GM13977 (cell line): ENCODE measurements at regions not wholly inside any gene's neighbourhood (a gene's known extent, or its start where the extent isn't known, plus 50 kb on each side); places are given as distances from the start of the nearest gene placed in this dataset.

Experiments used
- DNase-seq: peaks from one replicate; pipeline ENCODE4 v3.0.0; 2012; ENCODE audit warnings: low spot score
- in situ Hi-C: fragments of 300-500 bp; cut with MboI; formaldehyde crosslinking; loops from one replicate; pipeline ENCODE4 v1.12.0; 2022; ENCODE audit warnings: low sequenced_read_pairs, low pct_unique_long_range_greater_than_20kb, mixed read lengths, inconsistent platforms; ENCODE audit not compliant: unreplicated experiment
- TF ChIP-seq, protein P1 (sequence below): IDR thresholded peaks from 2 replicates; pipeline ENCODE4 v1.5.1; 2012; ENCODE audit warnings: mild to moderate bottlenecking, control low read depth; ENCODE audit not compliant: insufficient read depth; ENCODE audit errors: extremely low read depth, missing control alignments

DNA sequence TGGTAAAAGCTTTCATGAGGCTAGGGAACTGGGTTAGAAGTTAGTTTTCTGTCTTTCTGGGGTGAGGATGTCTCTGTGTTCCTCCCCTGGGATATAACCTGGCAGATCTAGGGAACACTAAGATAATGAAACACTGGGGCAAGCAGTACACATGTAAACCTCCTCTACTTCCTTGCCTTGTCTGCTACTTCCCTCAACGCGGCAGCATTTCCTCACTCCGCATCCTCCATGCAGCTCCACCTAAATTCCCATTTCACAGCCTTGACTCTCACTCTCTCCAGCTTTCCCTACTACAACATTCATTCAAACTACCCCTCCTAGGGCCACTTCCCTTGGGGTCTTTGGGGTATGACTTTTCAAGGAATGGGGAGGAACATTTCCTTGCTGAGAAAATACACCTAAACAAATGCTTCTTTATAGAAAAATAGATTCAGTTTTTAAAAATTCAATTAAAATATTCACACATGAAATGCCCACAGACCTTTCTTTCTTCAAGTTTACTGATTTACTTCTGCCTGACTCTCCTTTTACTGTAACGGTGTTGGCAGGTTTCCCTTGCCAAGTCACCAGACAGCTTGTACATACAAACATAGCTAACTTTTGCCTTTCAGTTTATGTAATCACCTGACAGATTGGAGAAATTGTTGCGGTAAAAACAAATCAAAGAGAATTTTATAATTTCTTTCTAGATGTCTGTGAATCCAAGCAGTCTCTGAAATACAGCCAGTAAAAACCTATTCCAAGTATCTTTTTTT is 90.1 kb downstream of the TNFSF18 start:
- in situ Hi-C loops = no loop called here
- no peak for DNase-seq
- TF ChIP-seq, protein P1, sequence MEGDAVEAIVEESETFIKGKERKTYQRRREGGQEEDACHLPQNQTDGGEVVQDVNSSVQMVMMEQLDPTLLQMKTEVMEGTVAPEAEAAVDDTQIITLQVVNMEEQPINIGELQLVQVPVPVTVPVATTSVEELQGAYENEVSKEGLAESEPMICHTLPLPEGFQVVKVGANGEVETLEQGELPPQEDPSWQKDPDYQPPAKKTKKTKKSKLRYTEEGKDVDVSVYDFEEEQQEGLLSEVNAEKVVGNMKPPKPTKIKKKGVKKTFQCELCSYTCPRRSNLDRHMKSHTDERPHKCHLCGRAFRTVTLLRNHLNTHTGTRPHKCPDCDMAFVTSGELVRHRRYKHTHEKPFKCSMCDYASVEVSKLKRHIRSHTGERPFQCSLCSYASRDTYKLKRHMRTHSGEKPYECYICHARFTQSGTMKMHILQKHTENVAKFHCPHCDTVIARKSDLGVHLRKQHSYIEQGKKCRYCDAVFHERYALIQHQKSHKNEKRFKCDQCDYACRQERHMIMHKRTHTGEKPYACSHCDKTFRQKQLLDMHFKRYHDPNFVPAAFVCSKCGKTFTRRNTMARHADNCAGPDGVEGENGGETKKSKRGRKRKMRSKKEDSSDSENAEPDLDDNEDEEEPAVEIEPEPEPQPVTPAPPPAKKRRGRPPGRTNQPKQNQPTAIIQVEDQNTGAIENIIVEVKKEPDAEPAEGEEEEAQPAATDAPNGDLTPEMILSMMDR = no peak

DNA sequence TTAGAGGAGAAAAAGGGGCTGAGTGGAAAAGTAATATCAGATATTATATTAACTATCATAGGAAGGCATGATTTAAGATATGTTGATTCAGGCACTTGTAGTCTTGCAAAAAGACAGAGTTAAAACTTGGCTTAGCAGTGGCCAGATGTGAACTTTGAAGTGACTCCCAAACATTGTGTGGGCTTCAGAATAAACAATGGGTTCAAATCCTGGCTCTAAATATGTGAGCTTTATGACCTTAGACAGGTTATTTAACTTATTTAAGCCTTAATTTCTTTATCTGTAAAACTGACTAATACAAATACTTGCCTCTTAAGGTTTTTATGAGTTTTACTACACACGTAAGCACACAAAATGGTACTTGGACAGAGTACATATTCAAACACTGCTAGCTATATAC is 85.9 kb downstream of the TNFSF18 start:
- in situ Hi-C loops = no loop called here
- TF ChIP-seq, protein P1 = no peak
- DNase-seq = no peak

DNA sequence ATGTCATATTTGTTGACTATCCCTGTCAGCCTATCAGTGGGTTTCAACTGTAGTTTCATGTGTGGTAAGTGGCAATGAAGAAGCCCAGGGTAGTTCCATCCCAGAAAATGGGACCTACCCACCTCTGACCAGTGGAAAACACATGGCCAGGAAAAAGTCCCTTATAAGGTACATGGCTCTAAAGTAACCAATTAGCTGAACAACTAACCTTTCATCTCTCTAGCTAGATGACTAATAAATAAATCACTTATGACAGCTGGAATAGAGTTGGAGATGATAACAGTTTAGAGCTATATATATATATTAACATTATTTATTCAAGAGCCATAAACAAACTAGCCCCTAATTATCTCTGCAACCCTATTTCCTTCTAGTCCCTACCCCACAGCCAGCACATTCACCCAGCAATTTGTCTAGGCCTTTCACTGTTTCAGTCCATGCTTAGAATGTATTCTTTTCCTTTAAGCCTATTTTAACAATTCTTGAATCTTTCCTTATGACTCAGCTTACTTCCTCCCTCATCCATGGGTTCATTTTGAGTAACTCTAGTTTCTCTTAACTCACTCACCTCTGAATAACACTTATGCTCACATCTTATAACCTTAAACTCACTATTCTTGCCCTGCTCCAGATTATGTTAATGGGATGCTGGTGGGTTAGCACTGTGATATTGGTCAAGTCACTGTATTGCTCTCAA is 83.7 kb downstream of the TNFSF18 start:
- in situ Hi-C loops = no loop called here
- TF ChIP-seq, protein P1 = no peak

DNA sequence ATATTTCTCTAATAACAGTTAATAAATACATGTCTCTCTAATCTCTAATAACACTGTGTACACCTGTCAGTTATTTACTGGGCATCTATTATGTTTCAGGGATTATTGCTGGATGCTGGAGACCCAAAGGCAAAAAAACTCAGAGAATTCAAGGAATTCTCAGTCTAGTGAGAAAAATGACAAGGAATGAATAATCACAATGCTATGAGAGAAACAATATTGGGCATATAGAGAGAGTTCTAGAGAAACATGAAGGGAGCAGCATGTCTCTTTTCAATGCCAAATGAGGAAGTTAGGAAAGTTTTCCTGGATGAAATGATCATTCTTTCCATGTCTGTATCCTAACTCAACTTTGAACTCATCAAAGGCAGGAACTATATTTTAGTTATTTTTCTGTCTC is 82.8 kb downstream of the TNFSF18 start:
- TF ChIP-seq, protein P1 = no peak

More for the DNA sequence above, 83.7 kb downstream of the TNFSF18 start:
- no peak for DNase-seq

DNA sequence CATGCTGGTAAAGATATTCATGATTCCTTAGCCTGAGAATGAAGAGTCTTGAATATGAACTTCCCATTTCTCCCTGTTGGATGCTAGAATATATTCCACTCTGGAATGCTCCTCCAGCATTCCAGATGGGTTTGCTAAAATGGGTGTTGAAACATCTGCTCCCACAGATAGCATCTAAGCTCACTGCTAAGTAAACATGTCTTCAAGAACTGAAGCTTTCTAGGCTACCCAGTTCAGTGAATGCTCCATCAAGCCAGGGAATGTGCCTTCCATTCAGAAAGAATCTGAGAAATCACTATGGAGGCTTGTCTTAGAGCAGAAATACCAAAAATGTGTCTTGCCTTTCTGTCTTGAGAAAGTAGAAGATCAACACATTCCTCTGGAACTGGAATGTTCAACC is 81.1 kb downstream of the TNFSF18 start:
- TF ChIP-seq, protein P1 = no peak
- no peak for DNase-seq
- in situ Hi-C loops = no loop called here

More for the DNA sequence above, 82.8 kb downstream of the TNFSF18 start:
- in situ Hi-C loops = no loop called here
- no peak for DNase-seq

DNA sequence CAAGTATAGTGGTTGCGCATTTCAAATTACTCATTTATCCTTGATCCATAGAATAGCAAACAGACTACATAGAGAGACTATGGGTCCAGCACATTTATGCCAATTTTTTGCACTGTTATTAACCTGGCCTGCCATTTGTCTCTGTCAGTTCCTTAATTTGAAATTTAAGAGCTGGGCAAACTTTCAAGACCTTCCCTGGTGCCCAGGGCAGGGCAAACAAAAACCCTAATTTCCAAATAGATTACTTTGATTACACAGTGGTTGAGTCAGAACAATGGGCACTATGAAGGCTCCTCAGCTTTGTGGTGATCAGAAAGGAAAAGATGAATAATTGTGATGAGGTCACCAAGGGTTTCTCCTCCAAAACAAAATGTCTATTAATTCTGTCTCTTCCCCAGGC is 80.6 kb downstream of the TNFSF18 start:
- in situ Hi-C loops = no loop called here
- DNase-seq = no peak
- TF ChIP-seq, protein P1 = no peak
